K562 (cell line): ENCODE measurements at regions not wholly inside any gene's neighbourhood (a gene's known extent, or its start where the extent isn't known, plus 50 kb on each side); places are given as distances from the start of the nearest gene placed in this dataset.

Source experiments
- ARID2 ChIP-seq: fragments of 450-650 bp; IDR thresholded peaks from 2 replicates; pipeline ENCODE4 v1.6.1; 2017; ENCODE audit warnings: antibody characterized with exemption, mild to moderate bottlenecking
- BRCA1 ChIP-seq, 2 experiments: fragments of 450-650 bp in 1 of 2; sonication (generic) in 1 of 2; formaldehyde crosslinking in 1 of 2; IDR thresholded peaks; 2 replicates each; pipeline versions ENCODE4 v1.5.0 to v1.6.1; 2017 to 2020; ENCODE audit warnings: mild to moderate bottlenecking in 1 of 2, missing genetic modification reagents in 1 of 2
- CREB1 ChIP-seq, 2 experiments: sonication (generic) in 1 of 2; formaldehyde crosslinking in 1 of 2; IDR thresholded peaks; 2 replicates each; pipeline versions ENCODE4 v1.6.1 to v1.8.0; 2012 to 2022; ENCODE audit warnings: inconsistent platforms in 1 of 2, mild to moderate bottlenecking in 1 of 2, missing genetic modification reagents in 1 of 2, moderate library complexity in 1 of 2
- DDX20 ChIP-seq: fragments of 450-650 bp; IDR thresholded peaks from 2 replicates; pipeline ENCODE4 v1.6.1; 2016; ENCODE audit warnings: missing genetic modification characterization, low read depth, mild to moderate bottlenecking, missing compliant biosample characterization, moderate library complexity
- GTF2E2 ChIP-seq: fragments of 200-800 bp; sonication (Bioruptor generic); IDR thresholded peaks from 2 replicates; pipeline ENCODE4 v1.6.1; 2016; ENCODE audit warnings: missing genetic modification characterization, missing compliant biosample characterization
- HDAC2 ChIP-seq: fragments of 450-650 bp; IDR thresholded peaks from 2 replicates; pipeline ENCODE4 v1.6.1; 2016; ENCODE audit warnings: mild to moderate bottlenecking
- HOXB6 ChIP-seq: fragments of 250-450 bp; sonication (Bioruptor Pico); IDR thresholded peaks from 2 replicates; pipeline ENCODE4 v1.5.1; 2022; ENCODE audit warnings: mild to moderate bottlenecking, borderline replicate concordance
- KLF10 ChIP-seq: fragments of 250-450 bp; sonication (Bioruptor Pico); IDR thresholded peaks from 2 replicates; pipeline ENCODE4 v1.6.1; 2021; ENCODE audit warnings: matching md5 sums
- MTA3 ChIP-seq: fragments of 450-650 bp; formaldehyde crosslinking; IDR thresholded peaks from 2 replicates; pipeline ENCODE4 v1.6.1; 2017; ENCODE audit warnings: mild to moderate bottlenecking, borderline replicate concordance
- MYNN ChIP-seq, 2 experiments: sonication (generic); formaldehyde crosslinking in 1 of 2; IDR thresholded peaks; 2 replicates each; pipeline versions ENCODE4 v1.5.0 to v1.6.1; 2016 to 2020; ENCODE audit warnings: antibody characterized with exemption in 1 of 2, missing genetic modification reagents in 1 of 2
- NUFIP1 ChIP-seq: fragments of 450-650 bp; IDR thresholded peaks from 2 replicates; pipeline ENCODE4 v1.6.1; 2018; ENCODE audit not compliant: partially characterized antibody
- PPARD ChIP-seq: fragments of 250-450 bp; sonication (Bioruptor Pico); IDR thresholded peaks from 2 replicates; pipeline ENCODE4 v1.8.0; 2022; ENCODE audit warnings: inconsistent platforms, mild to moderate bottlenecking, moderate library complexity
- TAF1 ChIP-seq: IDR thresholded peaks from 2 replicates; pipeline ENCODE4 v1.6.1; 2011; ENCODE audit warnings: mild to moderate bottlenecking, low read length, moderate library complexity; ENCODE audit not compliant: insufficient read depth, control insufficient read depth, severe bottlenecking; ENCODE audit errors: extremely low read depth
- TAL1 ChIP-seq: fragments of 450-650 bp; IDR thresholded peaks from 2 replicates; pipeline ENCODE4 v1.6.1; 2016; ENCODE audit warnings: mild to moderate bottlenecking
- ZNF165 ChIP-seq: fragments of 250-450 bp; sonication (Bioruptor Pico); IDR thresholded peaks from 2 replicates; pipeline ENCODE4 v1.4.0; 2020; ENCODE audit warnings: borderline replicate concordance
- ZNF174 ChIP-seq: fragments of 250-450 bp; sonication (Bioruptor Pico); IDR thresholded peaks from 2 replicates; pipeline ENCODE4 v1.4.0; 2020; ENCODE audit warnings: mild to moderate bottlenecking
- ZNF217 ChIP-seq: sonication (generic); formaldehyde crosslinking; IDR thresholded peaks from 2 replicates; pipeline ENCODE4 v1.8.0; 2022; ENCODE audit warnings: mild to moderate bottlenecking, missing genetic modification reagents
- ZNF277 ChIP-seq: fragments of 250-450 bp; sonication (Bioruptor Pico); IDR thresholded peaks from 2 replicates; pipeline ENCODE4 v1.8.0; 2022; ENCODE audit warnings: inconsistent platforms, mild to moderate bottlenecking, moderate library complexity, borderline replicate concordance
- ZNF449 ChIP-seq: fragments of 250-450 bp; sonication (Bioruptor Pico); IDR thresholded peaks from 2 replicates; pipeline ENCODE4 v1.8.0; 2022; ENCODE audit warnings: moderate library complexity, mild to moderate bottlenecking, inconsistent platforms
- ZNF699 ChIP-seq: fragments of 250-450 bp; sonication (Bioruptor Pico); IDR thresholded peaks from 2 replicates; pipeline ENCODE4 v1.8.0; 2021; ENCODE audit warnings: mild to moderate bottlenecking, moderate library complexity; ENCODE audit not compliant: insufficient replicate concordance
- ZNF77 ChIP-seq: fragments of 250-450 bp; sonication (Bioruptor Pico); IDR thresholded peaks from 2 replicates; pipeline ENCODE4 v1.5.0; 2020
- ZNF778 ChIP-seq: fragments of 450-650 bp; formaldehyde crosslinking; IDR thresholded peaks from 2 replicates; pipeline ENCODE4 v1.4.0; 2020; ENCODE audit warnings: mild to moderate bottlenecking, moderate library complexity
- TF ChIP-seq, protein P1 (sequence below): fragments of 450-650 bp; conservative IDR thresholded peaks from 2 replicates; pipeline ENCODE4 v1.6.1; 2016; ENCODE audit warnings: missing genetic modification characterization, low read depth, mild to moderate bottlenecking, control low read depth, missing compliant biosample characterization
- TF ChIP-seq, protein P2 (sequence below): sonication (generic); formaldehyde crosslinking; IDR thresholded peaks from 2 replicates; pipeline ENCODE4 v1.8.1; 2023; ENCODE audit warnings: mild to moderate bottlenecking, missing genetic modification reagents

DNA sequence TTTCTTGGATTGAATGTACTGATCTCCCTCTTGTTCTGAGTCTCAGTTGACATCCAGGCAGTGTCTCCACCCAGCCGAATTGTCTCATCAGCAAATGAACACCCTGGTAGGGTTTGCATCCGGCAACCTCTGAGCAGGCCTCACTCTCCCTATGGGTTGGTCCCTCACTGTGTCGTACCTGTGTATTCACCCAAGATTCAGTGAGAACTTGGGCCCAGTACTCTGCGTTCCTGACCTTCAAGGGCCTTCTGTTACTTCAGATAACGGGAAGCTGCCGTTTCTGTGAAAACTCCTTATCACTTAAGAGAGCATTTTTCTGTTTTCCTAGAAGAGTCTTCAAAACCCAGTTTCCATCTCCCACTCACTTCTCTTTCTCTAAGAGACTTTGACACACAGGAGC is 915.6 kb downstream of the TBC1D22A start (continued):
- TF ChIP-seq KLF10 (CRISPR knock-in tag) = no peak
- no peak for TF ChIP-seq ZNF217
- no peak for TF ChIP-seq ARID2
- TF ChIP-seq NUFIP1 = no peak
- no peak for TF ChIP-seq DDX20 (tag)
- TF ChIP-seq TAL1 = peak; percentile 89
- no peak for TF ChIP-seq CREB1 (IDR thresholded peaks at IDR 0.05)
- TF ChIP-seq CREB1 (CRISPR knock-in tag; IDR thresholded peaks at IDR 0.05) = no peak
- TF ChIP-seq, protein P1, sequence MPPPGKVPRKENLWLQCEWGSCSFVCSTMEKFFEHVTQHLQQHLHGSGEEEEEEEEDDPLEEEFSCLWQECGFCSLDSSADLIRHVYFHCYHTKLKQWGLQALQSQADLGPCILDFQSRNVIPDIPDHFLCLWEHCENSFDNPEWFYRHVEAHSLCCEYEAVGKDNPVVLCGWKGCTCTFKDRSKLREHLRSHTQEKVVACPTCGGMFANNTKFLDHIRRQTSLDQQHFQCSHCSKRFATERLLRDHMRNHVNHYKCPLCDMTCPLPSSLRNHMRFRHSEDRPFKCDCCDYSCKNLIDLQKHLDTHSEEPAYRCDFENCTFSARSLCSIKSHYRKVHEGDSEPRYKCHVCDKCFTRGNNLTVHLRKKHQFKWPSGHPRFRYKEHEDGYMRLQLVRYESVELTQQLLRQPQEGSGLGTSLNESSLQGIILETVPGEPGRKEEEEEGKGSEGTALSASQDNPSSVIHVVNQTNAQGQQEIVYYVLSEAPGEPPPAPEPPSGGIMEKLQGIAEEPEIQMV (tag) = no peak
- no peak for TF ChIP-seq ZNF699 (CRISPR knock-in tag)
- TF ChIP-seq ZNF77 (CRISPR knock-in tag) = no peak
- TF ChIP-seq ZNF778 = no peak
- no peak for TF ChIP-seq TAF1
- TF ChIP-seq HDAC2 = 0 out of 2 replicates have a peak, but pooled peaks have one; percentile 50
- TF ChIP-seq, protein P2, sequence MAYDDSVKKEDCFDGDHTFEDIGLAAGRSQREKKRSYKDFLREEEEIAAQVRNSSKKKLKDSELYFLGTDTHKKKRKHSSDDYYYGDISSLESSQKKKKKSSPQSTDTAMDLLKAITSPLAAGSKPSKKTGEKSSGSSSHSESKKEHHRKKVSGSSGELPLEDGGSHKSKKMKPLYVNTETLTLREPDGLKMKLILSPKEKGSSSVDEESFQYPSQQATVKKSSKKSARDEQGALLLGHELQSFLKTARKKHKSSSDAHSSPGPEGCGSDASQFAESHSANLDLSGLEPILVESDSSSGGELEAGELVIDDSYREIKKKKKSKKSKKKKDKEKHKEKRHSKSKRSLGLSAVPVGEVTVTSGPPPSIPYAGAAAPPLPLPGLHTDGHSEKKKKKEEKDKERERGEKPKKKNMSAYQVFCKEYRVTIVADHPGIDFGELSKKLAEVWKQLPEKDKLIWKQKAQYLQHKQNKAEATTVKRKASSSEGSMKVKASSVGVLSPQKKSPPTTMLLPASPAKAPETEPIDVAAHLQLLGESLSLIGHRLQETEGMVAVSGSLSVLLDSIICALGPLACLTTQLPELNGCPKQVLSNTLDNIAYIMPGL (CRISPR knock-in tag) = no peak
- TF ChIP-seq BRCA1 (IDR thresholded peaks at IDR 0.05) = no peak
- no peak for TF ChIP-seq BRCA1 (CRISPR knock-in tag; IDR thresholded peaks at IDR 0.05)
- no peak for TF ChIP-seq ZNF277
- TF ChIP-seq MYNN (IDR thresholded peaks at IDR 0.05) = no peak
- no peak for TF ChIP-seq MYNN (CRISPR knock-in tag; IDR thresholded peaks at IDR 0.05)
- no peak for TF ChIP-seq ZNF174
- no peak for TF ChIP-seq GTF2E2 (tag)
- no peak for TF ChIP-seq MTA3
- TF ChIP-seq ZNF165 (CRISPR knock-in tag) = no peak
- TF ChIP-seq ZNF449 (CRISPR knock-in tag) = no peak
- no peak for TF ChIP-seq HOXB6 (CRISPR knock-in tag)
- TF ChIP-seq PPARD (CRISPR knock-in tag) = no peak
